ENCODE measurements at regions not wholly inside any gene's neighbourhood (a gene's known extent, or its start where the extent isn't known, plus 50 kb on each side); places are given as distances from the start of the nearest gene placed in this dataset.
A peak's percentile ranks its signal among the peaks of the same experiment; 100 is the strongest.
"Not testable (repeated sequence)": the region's sequence is repeated elsewhere in the genome, so short reads cannot be mapped to it uniquely, and the experiment has no call there.

DNA sequence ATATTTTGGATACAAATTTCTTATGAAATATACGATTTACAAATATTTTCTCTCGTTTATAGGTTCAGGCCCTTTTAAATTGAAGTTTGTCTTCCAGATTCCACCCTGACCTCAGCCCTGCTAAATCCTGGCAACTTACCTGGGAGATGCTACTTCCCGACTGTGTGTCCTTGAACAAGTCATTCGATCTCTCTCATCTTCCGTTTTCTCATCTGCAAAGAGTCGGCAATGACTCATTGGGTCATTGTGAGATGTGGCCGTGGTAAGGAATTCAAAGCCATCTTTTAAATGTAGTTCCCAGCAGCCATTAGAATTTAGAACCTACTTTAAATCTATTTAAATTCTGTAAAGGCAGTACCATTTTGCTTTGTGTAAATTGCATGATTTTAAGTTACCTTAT is 72.5 kb downstream of the LHX2 start:
- Histone ChIP-seq H3K4me2 (ENCODE audit: low read length) (no peak overlapping the region), H3K79me1 (ENCODE audit: low read length) (no peaks in the 10 kb centered on the region), H3K56ac (ENCODE audit: low read length) (no peak overlapping the region), H2AK5ac (ENCODE audit: low read length) (no peak overlapping the region), H3K18ac (ENCODE audit: low read length) (no peak overlapping the region), H3K4me3 (ENCODE audit: low read length) (no peak overlapping the region), H3K36me3 (ENCODE audit: control insufficient read depth, insufficient read depth, low read length) (no peaks in the 10 kb centered on the region), H4K8ac (ENCODE audit: low read depth, low read length) (no peak overlapping the region), H3K4me1 (ENCODE audit: control insufficient read depth, low read depth, low read length) (no peaks in the 10 kb centered on the region), H3K27me3 (ENCODE audit: insufficient read depth, low read length, poor library complexity) (no peaks in the 10 kb centered on the region), H2BK5ac (ENCODE audit: low read length) (no peak overlapping the region), H3K4ac (ENCODE audit: low read depth, low read length) (no peak overlapping the region), H4K5ac (ENCODE audit: low read length) (no peak overlapping the region), H3K9ac (ENCODE audit: low read length) (no peak overlapping the region), H2BK120ac (ENCODE audit: low read depth, low read length) (no peak overlapping the region), H3K79me2 (ENCODE audit: control insufficient read depth, insufficient read depth, low read length) (no peaks in the 10 kb centered on the region), H3K27ac (ENCODE audit: low read depth, low read length) (no peak overlapping the region), H2BK15ac (replicated peaks; ENCODE audit: low read depth) (no peak overlapping the region), H3K23ac (ENCODE audit: low read length) (no peak overlapping the region)
- WGBS (ENCODE audit: extremely low coverage, insufficient coverage, low lambda C conversion rate), result no CpG with 5 or more reads among the region's 7 CpGs
- peak; percentile 41 for DNase-seq

DNA sequence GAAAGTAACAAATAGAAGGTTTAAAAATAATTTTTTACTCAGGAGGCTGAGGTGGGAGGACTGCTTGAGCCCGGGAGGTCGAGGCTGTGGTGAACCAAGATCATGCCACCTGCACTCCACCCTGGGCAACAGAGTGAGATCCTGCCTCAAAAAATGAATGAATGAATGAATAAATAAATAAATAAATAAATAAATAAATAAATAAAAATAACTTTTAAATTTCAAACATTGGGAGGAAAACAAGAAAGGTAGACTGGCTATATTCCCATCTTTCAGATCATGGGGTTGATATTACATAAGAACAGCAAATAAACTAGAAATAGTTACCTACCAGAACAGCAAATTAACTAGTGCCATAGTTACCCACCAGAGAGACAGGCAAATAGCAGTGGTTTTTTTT is 75.7 kb downstream of the LHX2 start:
- Histone ChIP-seq H4K5ac (ENCODE audit: low read length) (no peak overlapping the region), H3K27me3 (ENCODE audit: insufficient read depth, low read length, poor library complexity) (no peaks in the 10 kb centered on the region), H3K23ac (ENCODE audit: low read length) (no peak overlapping the region), H3K4me1 (ENCODE audit: control insufficient read depth, low read depth, low read length) (no peaks in the 10 kb centered on the region), H3K56ac (ENCODE audit: low read length) (no peak overlapping the region), H3K4me2 (ENCODE audit: low read length) (no peak overlapping the region), H2AK5ac (ENCODE audit: low read length) (no peak overlapping the region), H4K8ac (ENCODE audit: low read depth, low read length) (no peak overlapping the region), H2BK5ac (ENCODE audit: low read length) (no peak overlapping the region), H3K36me3 (ENCODE audit: control insufficient read depth, insufficient read depth, low read length) (no peaks in the 10 kb centered on the region), H2BK15ac (replicated peaks; ENCODE audit: low read depth) (no peak overlapping the region), H3K18ac (ENCODE audit: low read length) (no peak overlapping the region), H3K79me2 (ENCODE audit: control insufficient read depth, insufficient read depth, low read length) (no peaks in the 10 kb centered on the region), H3K4me3 (ENCODE audit: low read length) (no peak overlapping the region), H3K4ac (ENCODE audit: low read depth, low read length) (no peak overlapping the region), H3K79me1 (ENCODE audit: low read length) (no peaks in the 10 kb centered on the region), H3K9ac (ENCODE audit: low read length) (no peak overlapping the region), H3K27ac (ENCODE audit: low read depth, low read length) (no peak overlapping the region), H2BK120ac (ENCODE audit: low read depth, low read length) (no peak overlapping the region)
- no peak for DNase-seq
- WGBS (ENCODE audit: extremely low coverage, insufficient coverage, low lambda C conversion rate), result no CpG with 5 or more reads among the region's 2 CpGs

- no peak overlapping the region for H2BK5ac ChIP-seq (ENCODE audit: low read length)
- H2BK120ac ChIP-seq (ENCODE audit: low read depth, low read length), result no peak overlapping the region
- H3K4me3 ChIP-seq (ENCODE audit: low read length), result no peak overlapping the region
- no peaks in the 10 kb centered on the region for H3K36me3 ChIP-seq (ENCODE audit: control insufficient read depth, insufficient read depth, low read length)
- no peak overlapping the region for H3K4ac ChIP-seq (ENCODE audit: low read depth, low read length)
- H3K27ac ChIP-seq (ENCODE audit: low read depth, low read length), result no peak overlapping the region
- H2AK5ac ChIP-seq (ENCODE audit: low read length), result no peak overlapping the region
- H3K56ac ChIP-seq (ENCODE audit: low read length), result no peak overlapping the region
- H3K4me1 ChIP-seq (ENCODE audit: control insufficient read depth, low read depth, low read length), result no peaks in the 10 kb centered on the region
- no peaks in the 10 kb centered on the region for H3K27me3 ChIP-seq (ENCODE audit: insufficient read depth, low read length, poor library complexity)
- H2BK15ac ChIP-seq (replicated peaks; ENCODE audit: low read depth), result no peak overlapping the region
- H3K18ac ChIP-seq (ENCODE audit: low read length), result no peak overlapping the region
- H3K4me2 ChIP-seq (ENCODE audit: low read length), result no peak overlapping the region
- no peak overlapping the region for H4K8ac ChIP-seq (ENCODE audit: low read depth, low read length)
- no peak overlapping the region for H3K23ac ChIP-seq (ENCODE audit: low read length)
- no peak overlapping the region for H3K9ac ChIP-seq (ENCODE audit: low read length)
- DNase-seq, result no peak
- no peaks in the 10 kb centered on the region for H3K79me1 ChIP-seq (ENCODE audit: low read length)
- no peak overlapping the region for H4K5ac ChIP-seq (ENCODE audit: low read length)
- no peaks in the 10 kb centered on the region for H3K79me2 ChIP-seq (ENCODE audit: control insufficient read depth, insufficient read depth, low read length)
- WGBS (ENCODE audit: extremely low coverage, insufficient coverage, low lambda C conversion rate), result no CpG with 5 or more reads among the region's 13 CpGs
Measured at GRCh38 chr9:124088476-124088837, 76.9 kb downstream of the LHX2 start.

- not testable (repeated sequence) for DNase-seq; H3K79me2 ChIP-seq (ENCODE audit: control insufficient read depth, insufficient read depth, low read length); H4K8ac ChIP-seq (ENCODE audit: low read depth, low read length); H3K36me3 ChIP-seq (ENCODE audit: control insufficient read depth, insufficient read depth, low read length); H3K27ac ChIP-seq (ENCODE audit: low read depth, low read length); H3K4me3 ChIP-seq (ENCODE audit: low read length); H2BK120ac ChIP-seq (ENCODE audit: low read depth, low read length); H3K4ac ChIP-seq (ENCODE audit: low read depth, low read length); H3K27me3 ChIP-seq (ENCODE audit: insufficient read depth, low read length, poor library complexity); H3K4me1 ChIP-seq (ENCODE audit: control insufficient read depth, low read depth, low read length); H3K18ac ChIP-seq (ENCODE audit: low read length); H4K5ac ChIP-seq (ENCODE audit: low read length); H2BK15ac ChIP-seq (replicated peaks; ENCODE audit: low read depth); H3K23ac ChIP-seq (ENCODE audit: low read length); H3K4me2 ChIP-seq (ENCODE audit: low read length); H3K9ac ChIP-seq (ENCODE audit: low read length); H2BK5ac ChIP-seq (ENCODE audit: low read length); H2AK5ac ChIP-seq (ENCODE audit: low read length); H3K56ac ChIP-seq (ENCODE audit: low read length); H3K79me1 ChIP-seq (ENCODE audit: low read length)
- WGBS (ENCODE audit: extremely low coverage, insufficient coverage, low lambda C conversion rate), result 100% methylated on average over 1 of the region's 9 CpGs
Measured at GRCh38 chr9:124089631-124090488, 78.3 kb downstream of the LHX2 start.

- no peak overlapping the region for H2BK15ac ChIP-seq (replicated peaks; ENCODE audit: low read depth)
- no peak overlapping the region for H3K4me3 ChIP-seq (ENCODE audit: low read length)
- H4K8ac ChIP-seq (ENCODE audit: low read depth, low read length), result no peak overlapping the region
- no peak overlapping the region for H4K5ac ChIP-seq (ENCODE audit: low read length)
- peak overlapping the region; percentile 50 for H3K23ac ChIP-seq (ENCODE audit: low read length)
- DNase-seq, result no peak
- no peak overlapping the region for H3K56ac ChIP-seq (ENCODE audit: low read length)
- no peak overlapping the region for H3K27ac ChIP-seq (ENCODE audit: low read depth, low read length)
- 100% methylated on average over 1 of the region's 12 CpGs for WGBS (ENCODE audit: extremely low coverage, insufficient coverage, low lambda C conversion rate)
- H2AK5ac ChIP-seq (ENCODE audit: low read length), result no peak overlapping the region
- no peak overlapping the region for H3K9ac ChIP-seq (ENCODE audit: low read length)
- H3K36me3 ChIP-seq (ENCODE audit: control insufficient read depth, insufficient read depth, low read length), result no peaks in the 10 kb centered on the region
- H3K4me1 ChIP-seq (ENCODE audit: control insufficient read depth, low read depth, low read length), result no peaks in the 10 kb centered on the region
- H3K27me3 ChIP-seq (ENCODE audit: insufficient read depth, low read length, poor library complexity), result no peaks in the 10 kb centered on the region
- H2BK5ac ChIP-seq (ENCODE audit: low read length), result no peak overlapping the region
- no peak overlapping the region for H2BK120ac ChIP-seq (ENCODE audit: low read depth, low read length)
- no peaks in the 10 kb centered on the region for H3K79me2 ChIP-seq (ENCODE audit: control insufficient read depth, insufficient read depth, low read length)
- H3K18ac ChIP-seq (ENCODE audit: low read length), result no peak overlapping the region
- no peaks in the 10 kb centered on the region for H3K79me1 ChIP-seq (ENCODE audit: low read length)
- H3K4me2 ChIP-seq (ENCODE audit: low read length), result no peak overlapping the region
- no peak overlapping the region for H3K4ac ChIP-seq (ENCODE audit: low read depth, low read length)
Measured at GRCh38 chr9:124098141-124098905, 86.8 kb downstream of the LHX2 start.
